Testis (tissue), 2 donors: ENCODE measurements at regions not wholly inside any gene's neighbourhood (a gene's known extent, or its start where the extent isn't known, plus 50 kb on each side); places are given as distances from the start of the nearest gene placed in this dataset.

Source experiments
- DNase-seq: peaks from one replicate; pipeline ENCODE4 v3.0.0-alpha.2; 2019
- H3K27ac ChIP-seq, 2 donors: fragments of 200-600 bp; sonication (generic); one replicate each; pipeline ENCODE4 v1.5.1; 2019
- H3K27me3 ChIP-seq: fragments of 200-600 bp; sonication (generic); one replicate; pipeline ENCODE4 v1.5.1; 2019
- H3K36me3 ChIP-seq: fragments of 200-600 bp; sonication (generic); one replicate; pipeline ENCODE4 v1.5.1; 2017; ENCODE audit warnings: low read depth; ENCODE audit errors: missing control alignments
- H3K4me1 ChIP-seq: fragments of 200-600 bp; sonication (generic); one replicate; pipeline ENCODE4 v1.5.1; 2019
- H3K4me3 ChIP-seq, 2 donors: fragments of 200-600 bp; sonication (generic); one replicate each; pipeline ENCODE4 v1.5.1; 2017 to 2019
- H3K9me3 ChIP-seq: fragments of 200-600 bp; sonication (generic); one replicate; pipeline ENCODE4 v1.5.1; 2017
- POLR2A ChIP-seq: fragments of 450-650 bp; IDR thresholded peaks from one replicate; pipeline ENCODE4 v1.6.1; 2017; ENCODE audit warnings: antibody characterized with exemption, mild to moderate bottlenecking, moderate library complexity
- WGBS, 2 donors: methylation state at CpG; one replicate each; pipeline ENCODE4 v1.1.5; 2018; 5-methylcytosine and 5-hydroxymethylcytosine counted together
- intact Hi-C: fragments of 100-400 bp; cut with DNase I; formaldehyde crosslinking; loops from one replicate; pipeline ENCODE4 v1.15.1; 2023; ENCODE audit warnings: low total_unique reads
- TF ChIP-seq, protein P1 (sequence below), 3 experiments: fragments of 450-650 bp in 2 of 3; fragments of 200-600 bp in 1 of 3; sonication (generic) in 1 of 3; IDR thresholded peaks; one replicate each; pipeline ENCODE4 v1.5.1; 2016 to 2019; ENCODE audit warnings: antibody characterized with exemption in 3 of 3, mild to moderate bottlenecking in 2 of 3, moderate library complexity in 1 of 3

DNA sequence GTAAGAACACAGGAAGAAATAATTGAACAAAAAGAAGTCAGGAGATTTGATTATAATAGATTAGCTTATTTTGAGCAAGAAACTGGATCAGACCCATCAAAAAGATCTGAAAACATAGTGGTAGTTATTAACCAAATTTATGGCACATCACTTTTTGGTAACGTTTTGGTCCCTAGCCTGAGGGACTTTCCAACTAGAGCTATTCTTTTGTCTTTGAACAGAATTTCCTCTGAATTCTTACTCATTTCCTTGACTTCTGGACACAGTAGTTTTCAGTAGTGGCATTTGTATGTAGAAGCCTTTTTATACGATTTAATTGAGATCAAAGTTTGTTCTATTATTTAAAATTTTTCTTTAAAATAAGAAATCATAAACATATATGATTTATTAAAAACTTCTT lies 96.5 kb upstream of the PDGFD start:
- intact Hi-C loops: no loop called here
- H3K27ac ChIP-seq: no peak overlapping the region
- H3K36me3 ChIP-seq: no peaks in the 10 kb centered on the region

DNA sequence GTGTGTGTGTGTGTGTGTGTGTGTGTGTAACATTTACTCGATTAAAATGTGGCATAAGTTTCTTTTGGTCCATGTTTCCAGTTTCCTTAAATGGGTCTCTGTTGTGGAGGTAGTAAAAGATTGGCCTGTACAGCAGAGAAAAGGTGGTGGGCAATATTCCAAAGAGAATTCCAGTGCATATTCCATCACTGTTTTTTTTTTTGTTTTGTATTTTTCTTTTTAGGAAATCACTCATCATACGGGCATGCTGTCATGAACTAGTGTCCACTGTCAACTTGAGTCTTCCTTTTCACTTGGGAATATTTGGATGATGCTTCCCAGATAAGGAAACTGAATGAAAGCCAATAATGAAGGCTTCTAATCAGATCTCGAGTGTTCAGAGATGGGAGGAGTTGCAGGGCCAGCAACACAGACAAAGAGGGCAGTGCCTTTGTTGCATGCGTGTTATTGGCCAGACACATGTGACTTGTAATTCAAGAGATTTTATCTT lies 95.2 kb upstream of the PDGFD start:
- intact Hi-C loops: no loop called here
- H3K27ac ChIP-seq: no peak overlapping the region
- no peak for DNase-seq
- H3K9me3 ChIP-seq: no peaks in the 10 kb centered on the region
- 55 to 67% methylated on average over 4 of the region's 4 CpGs for WGBS, 2 donors
- no peaks in the 10 kb centered on the region for H3K4me1 ChIP-seq
- no peak for TF ChIP-seq POLR2A
- TF ChIP-seq, protein P1, sequence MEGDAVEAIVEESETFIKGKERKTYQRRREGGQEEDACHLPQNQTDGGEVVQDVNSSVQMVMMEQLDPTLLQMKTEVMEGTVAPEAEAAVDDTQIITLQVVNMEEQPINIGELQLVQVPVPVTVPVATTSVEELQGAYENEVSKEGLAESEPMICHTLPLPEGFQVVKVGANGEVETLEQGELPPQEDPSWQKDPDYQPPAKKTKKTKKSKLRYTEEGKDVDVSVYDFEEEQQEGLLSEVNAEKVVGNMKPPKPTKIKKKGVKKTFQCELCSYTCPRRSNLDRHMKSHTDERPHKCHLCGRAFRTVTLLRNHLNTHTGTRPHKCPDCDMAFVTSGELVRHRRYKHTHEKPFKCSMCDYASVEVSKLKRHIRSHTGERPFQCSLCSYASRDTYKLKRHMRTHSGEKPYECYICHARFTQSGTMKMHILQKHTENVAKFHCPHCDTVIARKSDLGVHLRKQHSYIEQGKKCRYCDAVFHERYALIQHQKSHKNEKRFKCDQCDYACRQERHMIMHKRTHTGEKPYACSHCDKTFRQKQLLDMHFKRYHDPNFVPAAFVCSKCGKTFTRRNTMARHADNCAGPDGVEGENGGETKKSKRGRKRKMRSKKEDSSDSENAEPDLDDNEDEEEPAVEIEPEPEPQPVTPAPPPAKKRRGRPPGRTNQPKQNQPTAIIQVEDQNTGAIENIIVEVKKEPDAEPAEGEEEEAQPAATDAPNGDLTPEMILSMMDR (IDR thresholded peaks at IDR 0.05): no peak
- H3K27me3 ChIP-seq: no peaks in the 10 kb centered on the region
- H3K36me3 ChIP-seq: no peaks in the 10 kb centered on the region
- no peak overlapping the region for H3K4me3 ChIP-seq

More for the DNA sequence above, 96.5 kb upstream of the PDGFD start:
- WGBS, 2 donors: 54 to 62% methylated on average over 2 of the region's 2 CpGs
- H3K4me3 ChIP-seq: no peak overlapping the region
- no peak for DNase-seq
- H3K9me3 ChIP-seq: no peaks in the 10 kb centered on the region
- TF ChIP-seq, protein P1 (IDR thresholded peaks at IDR 0.05): no peak
- no peak for TF ChIP-seq POLR2A
- H3K27me3 ChIP-seq: no peaks in the 10 kb centered on the region
- H3K4me1 ChIP-seq: no peaks in the 10 kb centered on the region

DNA sequence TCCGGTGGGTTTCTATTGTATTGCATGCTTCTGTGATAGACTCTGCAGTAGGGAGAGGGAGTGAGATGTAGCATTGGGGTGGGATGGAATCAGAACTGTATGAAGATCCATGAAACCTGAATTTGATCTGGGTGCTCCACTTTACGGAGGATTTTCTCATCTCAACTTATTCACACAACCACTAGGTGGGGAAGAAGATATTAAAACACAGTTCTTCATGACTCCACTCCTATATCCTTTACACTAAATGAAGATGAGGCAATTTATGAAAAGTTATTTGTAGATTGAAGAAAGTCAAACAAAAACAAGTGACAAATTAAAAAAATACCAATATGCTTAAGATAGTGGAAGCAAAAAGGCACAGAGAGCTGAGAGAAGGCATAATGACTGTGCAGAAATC lies 92.6 kb upstream of the PDGFD start:
- H3K27ac ChIP-seq: no peak overlapping the region
- no peaks in the 10 kb centered on the region for H3K36me3 ChIP-seq
- no peaks in the 10 kb centered on the region for H3K27me3 ChIP-seq
- no peaks in the 10 kb centered on the region for H3K4me1 ChIP-seq
- no peak for TF ChIP-seq POLR2A
- TF ChIP-seq, protein P1 (IDR thresholded peaks at IDR 0.05): no peak
- no peak for DNase-seq
- WGBS, 2 donors: 85 to 89% methylated on average over 2 of the region's 2 CpGs
- no peaks in the 10 kb centered on the region for H3K9me3 ChIP-seq
- intact Hi-C loops: no loop called here
- no peak overlapping the region for H3K4me3 ChIP-seq

DNA sequence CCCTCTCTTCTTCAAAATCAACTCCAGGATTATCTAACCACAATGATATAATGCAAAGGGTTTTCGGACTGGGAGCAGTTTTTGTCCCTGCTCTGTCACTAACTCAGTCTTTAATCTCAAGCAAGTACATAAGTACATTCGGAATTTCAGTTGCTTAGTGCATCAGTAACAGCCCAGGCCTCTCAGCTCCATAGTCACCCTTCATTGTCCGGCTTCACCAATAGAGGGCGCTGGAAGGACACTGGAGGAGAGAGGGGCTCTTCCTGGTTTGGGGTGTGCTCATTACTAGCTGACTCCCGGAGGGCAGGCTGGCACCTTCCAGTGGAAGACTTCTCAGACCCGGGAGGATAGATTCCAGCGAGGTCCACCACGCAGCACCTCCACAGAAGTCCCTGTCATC lies 90.4 kb upstream of the PDGFD start:
- Histone ChIP-seq H3K36me3 (no peaks in the 10 kb centered on the region), H3K9me3 (no peaks in the 10 kb centered on the region), H3K4me1 (no peaks in the 10 kb centered on the region), H3K27ac (no peak overlapping the region), H3K4me3 (no peak overlapping the region), H3K27me3 (no peaks in the 10 kb centered on the region)
- DNase-seq: peak; percentile 68
- intact Hi-C loops: no loop called here
- TF ChIP-seq POLR2A: no peak
- TF ChIP-seq, protein P1 (IDR thresholded peaks at IDR 0.05): peak in 2 of 3 experiments; percentile 25 to 59
- WGBS, 2 donors: 44 to 49% methylated on average over 8 of the region's 8 CpGs

DNA sequence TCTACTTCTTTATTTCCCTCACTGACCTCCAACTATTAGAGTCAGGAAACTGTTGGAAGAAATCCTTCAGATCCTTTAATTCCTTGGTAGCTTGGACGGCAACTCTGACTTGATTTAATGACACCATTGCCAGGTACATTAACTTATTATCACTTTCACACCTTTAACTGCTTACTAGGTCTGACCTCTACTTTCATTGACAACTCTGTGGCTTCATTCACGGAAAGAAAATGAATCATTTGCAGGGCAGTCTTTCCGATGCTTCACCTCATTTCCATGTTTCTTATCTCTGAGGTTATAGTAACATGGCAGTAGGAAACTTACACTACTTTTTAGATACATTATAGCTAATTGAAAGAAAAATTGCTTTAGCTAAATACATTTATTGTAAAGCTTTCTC lies 82.6 kb upstream of the PDGFD start:
- no peaks in the 10 kb centered on the region for H3K36me3 ChIP-seq
- WGBS, 2 donors: 62 to 67% methylated on average over 3 of the region's 3 CpGs
- H3K27ac ChIP-seq: no peak overlapping the region
- no peak overlapping the region for H3K4me3 ChIP-seq
- no peaks in the 10 kb centered on the region for H3K27me3 ChIP-seq
- H3K4me1 ChIP-seq: no peaks in the 10 kb centered on the region
- no peaks in the 10 kb centered on the region for H3K9me3 ChIP-seq
- intact Hi-C loops: no loop called here
- no peak for TF ChIP-seq POLR2A
- TF ChIP-seq, protein P1 (IDR thresholded peaks at IDR 0.05): no peak
- DNase-seq: no peak
